ENCODE measurements at regions not wholly inside any gene's neighbourhood (a gene's known extent, or its start where the extent isn't known, plus 50 kb on each side); places are given as distances from the start of the nearest gene placed in this dataset.

- TF ChIP-seq CBX2 (IDR thresholded peaks at IDR 0.05; ENCODE audit: insufficient read depth, low read length, poor library complexity, severe bottlenecking) = no peak
- TF ChIP-seq PATZ1 (CRISPR knock-in tag; IDR thresholded peaks at IDR 0.05; ENCODE audit: borderline replicate concordance) = no peak
- TF ChIP-seq KLF13 (tag; IDR thresholded peaks at IDR 0.05; ENCODE audit: borderline replicate concordance, low read depth) = no peak
- no peak for TF ChIP-seq CEBPB (tag; IDR thresholded peaks at IDR 0.05)
- no peak for TF ChIP-seq GABPB1 (CRISPR knock-in tag; IDR thresholded peaks at IDR 0.05)
- TF ChIP-seq, protein P1, sequence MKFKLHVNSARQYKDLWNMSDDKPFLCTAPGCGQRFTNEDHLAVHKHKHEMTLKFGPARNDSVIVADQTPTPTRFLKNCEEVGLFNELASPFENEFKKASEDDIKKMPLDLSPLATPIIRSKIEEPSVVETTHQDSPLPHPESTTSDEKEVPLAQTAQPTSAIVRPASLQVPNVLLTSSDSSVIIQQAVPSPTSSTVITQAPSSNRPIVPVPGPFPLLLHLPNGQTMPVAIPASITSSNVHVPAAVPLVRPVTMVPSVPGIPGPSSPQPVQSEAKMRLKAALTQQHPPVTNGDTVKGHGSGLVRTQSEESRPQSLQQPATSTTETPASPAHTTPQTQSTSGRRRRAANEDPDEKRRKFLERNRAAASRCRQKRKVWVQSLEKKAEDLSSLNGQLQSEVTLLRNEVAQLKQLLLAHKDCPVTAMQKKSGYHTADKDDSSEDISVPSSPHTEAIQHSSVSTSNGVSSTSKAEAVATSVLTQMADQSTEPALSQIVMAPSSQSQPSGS (CRISPR knock-in tag; IDR thresholded peaks at IDR 0.05) = no peak
- no peak for TF ChIP-seq ZNF79 (CRISPR knock-in tag; IDR thresholded peaks at IDR 0.05; ENCODE audit: low read depth)
- TF ChIP-seq GATAD2B (IDR thresholded peaks at IDR 0.05; ENCODE audit: borderline replicate concordance) = no peak
- TF ChIP-seq BRCA1 (IDR thresholded peaks at IDR 0.05) = no peak
- TF ChIP-seq BRCA1 (CRISPR knock-in tag; IDR thresholded peaks at IDR 0.05) = no peak
- TF ChIP-seq PRDM10 (IDR thresholded peaks at IDR 0.05; ENCODE audit: partially characterized antibody) = no peak
- TF ChIP-seq ATF7 (IDR thresholded peaks at IDR 0.05) = no peak
Measured at GRCh38 chr7:73921623-73922528, 60.9 kb downstream of the TMEM270 start.
